Mucosa of descending colon (tissue), 3 donors: ENCODE measurements at regions not wholly inside any gene's neighbourhood (a gene's known extent, or its start where the extent isn't known, plus 50 kb on each side); places are given as distances from the start of the nearest gene placed in this dataset.

Source experiments
- ATAC-seq: fragments of 200-7000 bp; cut with Tn5 transposase; one replicate; pipeline ENCODE4 v1.9.1; 2020; ENCODE audit warnings: mild to moderate bottlenecking, moderate library complexity
- DNase-seq, 3 donors: peaks; one replicate each; pipeline ENCODE4 v3.0.0-alpha.2; 2020
- H3K36me3 ChIP-seq: fragments of 200-600 bp; one replicate; pipeline ENCODE4 v1.8.0; 2021; ENCODE audit warnings: low read depth, mild to moderate bottlenecking
- H3K4me1 ChIP-seq: fragments of 200-600 bp; one replicate; pipeline ENCODE4 v1.8.0; 2021; ENCODE audit warnings: low read depth, mild to moderate bottlenecking
- H3K4me3 ChIP-seq: fragments of 200-600 bp; one replicate; pipeline ENCODE4 v1.8.0; 2021; ENCODE audit warnings: mild to moderate bottlenecking
- H3K9me3 ChIP-seq: fragments of 200-600 bp; one replicate; pipeline ENCODE4 v1.8.0; 2021; ENCODE audit warnings: mild to moderate bottlenecking
- intact Hi-C, 2 donors: fragments of 100-400 bp; cut with DNase I in 1 of 2; cut with micrococcal nuclease in 1 of 2; formaldehyde crosslinking; loops; one replicate each; pipeline versions ENCODE4 v1.11.0 to v1.11.1; 2022; cut with DNase I, micrococcal nuclease
- TF ChIP-seq, protein P1 (sequence below): fragments of 200-600 bp; IDR thresholded peaks from one replicate; pipeline ENCODE4 v1.8.0; 2022; ENCODE audit warnings: antibody characterized with exemption, mild to moderate bottlenecking
- donor health status: DM: no; HTN: no; CAD: no; lungs with moderate emphysema.
- donor health status: DM: no; HTN: no; CAD: no.
- donor health status: DM: no; HTN: yes; CAD: no.

DNA sequence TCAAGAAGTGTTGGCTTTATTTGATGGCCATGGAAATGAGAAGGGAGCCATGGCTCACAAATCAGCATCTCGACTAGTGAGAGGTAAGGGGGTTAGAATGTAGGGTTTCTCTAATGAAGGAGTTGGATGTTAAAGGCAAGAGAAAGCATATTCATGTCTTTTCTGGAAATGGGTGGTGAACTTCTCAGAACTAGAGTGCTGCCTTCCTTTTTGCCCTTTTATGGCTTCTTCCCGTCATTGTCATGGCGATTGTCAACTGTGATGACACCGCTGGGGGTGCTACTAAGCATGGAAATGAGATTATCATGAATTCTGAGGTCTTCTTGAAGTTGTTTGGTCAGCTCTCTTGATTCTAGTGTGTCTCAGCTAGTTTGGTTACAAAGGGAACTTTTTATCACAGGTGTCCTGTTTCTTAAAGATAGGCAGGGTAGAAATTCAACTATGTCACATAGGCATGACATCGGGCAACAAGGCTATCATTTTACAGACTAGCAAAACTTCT, 180.4 kb downstream of the LIG4 start:
- no peaks in the 10 kb centered on the region for H3K4me1 ChIP-seq
- intact Hi-C loops = no loop called here
- TF ChIP-seq, protein P1, sequence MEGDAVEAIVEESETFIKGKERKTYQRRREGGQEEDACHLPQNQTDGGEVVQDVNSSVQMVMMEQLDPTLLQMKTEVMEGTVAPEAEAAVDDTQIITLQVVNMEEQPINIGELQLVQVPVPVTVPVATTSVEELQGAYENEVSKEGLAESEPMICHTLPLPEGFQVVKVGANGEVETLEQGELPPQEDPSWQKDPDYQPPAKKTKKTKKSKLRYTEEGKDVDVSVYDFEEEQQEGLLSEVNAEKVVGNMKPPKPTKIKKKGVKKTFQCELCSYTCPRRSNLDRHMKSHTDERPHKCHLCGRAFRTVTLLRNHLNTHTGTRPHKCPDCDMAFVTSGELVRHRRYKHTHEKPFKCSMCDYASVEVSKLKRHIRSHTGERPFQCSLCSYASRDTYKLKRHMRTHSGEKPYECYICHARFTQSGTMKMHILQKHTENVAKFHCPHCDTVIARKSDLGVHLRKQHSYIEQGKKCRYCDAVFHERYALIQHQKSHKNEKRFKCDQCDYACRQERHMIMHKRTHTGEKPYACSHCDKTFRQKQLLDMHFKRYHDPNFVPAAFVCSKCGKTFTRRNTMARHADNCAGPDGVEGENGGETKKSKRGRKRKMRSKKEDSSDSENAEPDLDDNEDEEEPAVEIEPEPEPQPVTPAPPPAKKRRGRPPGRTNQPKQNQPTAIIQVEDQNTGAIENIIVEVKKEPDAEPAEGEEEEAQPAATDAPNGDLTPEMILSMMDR = no peak
- H3K36me3 ChIP-seq = no peaks in the 10 kb centered on the region
- ATAC-seq (no peak), DNase-seq (no peak)
- H3K4me3 ChIP-seq = no peak overlapping the region
- no peaks in the 10 kb centered on the region for H3K9me3 ChIP-seq

DNA sequence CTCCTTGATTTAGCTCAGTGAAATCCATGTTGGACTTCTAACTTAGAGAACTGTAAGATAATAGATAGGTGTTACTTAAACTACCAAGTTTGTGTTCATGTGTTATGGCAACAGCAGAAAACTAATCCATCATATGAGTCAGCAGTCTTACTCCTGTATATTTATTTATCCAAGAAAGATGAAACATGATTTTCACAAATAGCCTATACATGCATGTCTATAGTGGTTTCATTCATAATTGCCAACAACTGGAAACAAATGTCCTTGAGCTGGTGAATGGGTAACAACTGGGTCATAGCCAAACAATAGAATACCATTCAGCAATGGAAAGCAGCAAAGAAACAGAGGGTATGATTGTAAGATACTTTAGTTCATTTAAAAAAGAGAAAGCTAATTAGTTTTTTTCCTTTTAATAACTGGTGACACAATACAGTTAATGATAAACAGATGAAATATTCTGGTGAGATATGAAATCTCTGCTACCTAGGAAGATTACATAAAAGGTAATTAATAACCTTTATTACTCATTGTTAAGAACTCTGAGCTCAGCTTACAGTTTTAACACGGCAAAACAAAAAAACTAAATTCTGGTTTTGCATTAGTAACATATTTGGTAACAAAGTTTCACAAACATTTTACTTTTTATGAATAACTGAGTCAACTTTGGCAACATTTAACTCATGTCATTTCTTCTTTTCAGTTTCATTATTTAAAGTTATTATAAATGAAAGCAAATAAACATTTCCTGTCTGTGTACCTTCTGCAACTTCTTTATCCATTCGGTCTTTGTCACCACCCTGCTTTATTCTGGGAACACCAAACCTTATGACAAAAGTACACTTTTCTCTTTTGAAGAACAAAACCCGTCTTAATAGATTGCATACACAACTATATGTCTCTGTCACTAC, 181.3 kb downstream of the LIG4 start:
- intact Hi-C loops = no loop called here
- DNase-seq (no peak), ATAC-seq (no peak)
- TF ChIP-seq, protein P1 = no peak
- H3K4me3 ChIP-seq = no peak overlapping the region
- H3K9me3 ChIP-seq = no peaks in the 10 kb centered on the region
- no peaks in the 10 kb centered on the region for H3K36me3 ChIP-seq
- H3K4me1 ChIP-seq = no peaks in the 10 kb centered on the region

DNA sequence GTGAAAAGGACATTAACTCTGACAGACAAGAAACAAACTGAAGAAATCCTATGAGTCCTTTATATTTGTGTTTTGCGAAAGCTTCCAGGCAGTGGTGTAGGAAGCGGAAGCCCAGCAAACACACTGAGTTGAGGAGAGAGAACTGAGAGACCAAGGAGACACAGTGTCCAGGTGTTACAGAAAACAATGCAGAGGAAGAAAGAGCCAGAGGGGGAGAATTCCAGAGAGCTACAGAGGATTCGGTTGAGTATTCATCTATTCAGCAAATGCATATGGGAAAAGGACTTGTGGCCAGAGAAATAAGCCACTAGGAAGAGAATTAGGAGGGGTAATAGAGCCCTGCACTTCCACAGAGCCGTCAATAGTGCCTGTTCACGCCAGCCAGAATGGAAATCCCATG, 183.5 kb downstream of the LIG4 start:
- Histone ChIP-seq H3K4me3 (no peak overlapping the region), H3K36me3 (no peaks in the 10 kb centered on the region), H3K9me3 (no peaks in the 10 kb centered on the region), H3K4me1 (no peaks in the 10 kb centered on the region)
- TF ChIP-seq, protein P1 = no peak
- intact Hi-C loops = no loop called here
- no peak for ATAC-seq
- DNase-seq = no peak

DNA sequence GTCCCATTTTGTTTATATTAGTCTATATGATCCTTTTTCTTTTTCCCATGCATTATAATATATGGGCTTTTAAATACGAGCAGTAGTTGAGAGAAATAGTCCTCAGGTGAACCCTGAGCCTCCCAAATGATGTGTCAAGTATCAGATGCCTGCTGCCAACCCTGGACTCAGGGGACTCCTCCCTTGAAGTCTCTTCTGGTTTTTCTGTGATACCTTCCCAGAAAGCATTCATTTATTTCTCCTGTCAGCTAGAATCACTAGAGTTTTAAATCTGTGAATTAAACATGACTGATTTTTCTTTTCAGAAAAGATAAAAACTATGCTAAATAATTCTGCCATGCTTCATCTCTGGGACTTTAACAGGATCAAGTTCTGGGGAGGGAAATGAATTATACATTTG, 184.6 kb downstream of the LIG4 start:
- intact Hi-C loops = no loop called here
- ATAC-seq = no peak

DNA sequence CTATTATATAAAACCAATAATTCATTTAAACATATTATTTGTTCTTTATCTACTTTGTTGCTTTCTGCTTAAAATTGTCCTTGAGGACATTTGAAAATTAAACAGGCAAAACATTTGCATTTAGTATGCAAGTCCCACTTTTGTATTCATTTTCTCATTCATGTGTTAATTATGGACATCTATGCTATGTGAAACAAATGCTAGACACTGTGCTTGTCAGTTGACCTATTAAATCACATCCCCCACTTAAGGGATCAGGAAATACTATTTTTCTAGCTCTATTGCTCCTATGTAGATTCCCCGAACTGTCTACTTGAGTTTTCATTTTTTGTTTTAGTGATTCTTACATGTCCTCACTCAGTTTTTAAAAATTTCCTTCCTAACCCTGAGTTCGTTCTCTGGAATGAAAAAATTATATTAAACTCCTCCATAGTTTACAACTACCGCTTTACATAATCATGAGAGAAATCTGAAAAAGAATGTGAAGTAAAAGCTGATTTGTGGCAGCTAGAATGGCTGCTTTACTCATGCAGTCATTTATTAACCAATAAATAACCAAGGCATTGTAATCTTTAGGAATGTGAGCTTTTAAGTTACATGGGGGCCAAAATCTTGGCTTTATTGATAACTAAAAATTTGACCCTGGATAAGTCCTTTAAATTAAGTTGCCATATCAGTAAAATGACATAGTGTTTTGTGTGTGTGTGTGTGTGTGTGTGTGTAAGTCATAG, 188.5 kb downstream of the LIG4 start:
- no peak for ATAC-seq
- intact Hi-C loops = no loop called here

More for the DNA sequence above, 184.6 kb downstream of the LIG4 start:
- DNase-seq = no peak
- Histone ChIP-seq H3K4me3 (no peak overlapping the region), H3K36me3 (no peaks in the 10 kb centered on the region), H3K4me1 (no peaks in the 10 kb centered on the region), H3K9me3 (no peaks in the 10 kb centered on the region)
- TF ChIP-seq, protein P1 = no peak

More for the DNA sequence above, 188.5 kb downstream of the LIG4 start:
- TF ChIP-seq, protein P1 = no peak
- DNase-seq = no peak
- Histone ChIP-seq H3K4me3 (no peak overlapping the region), H3K36me3 (no peaks in the 10 kb centered on the region), H3K4me1 (no peaks in the 10 kb centered on the region), H3K9me3 (no peaks in the 10 kb centered on the region)
